ENCODE measurements at regions not wholly inside any gene's neighbourhood (a gene's known extent, or its start where the extent isn't known, plus 50 kb on each side); places are given as distances from the start of the nearest gene placed in this dataset.

- ATAC-seq (no peak), DNase-seq (no peak)
- no peaks in the 10 kb centered on the region for H3K36me3 ChIP-seq
- intact Hi-C loops (cut with DNase I), result no loop called here
- no peak overlapping the region for H3K27ac ChIP-seq
- H3K9me3 ChIP-seq, result no peaks in the 10 kb centered on the region
- 86% methylated on average over 19 of the region's 19 CpGs for WGBS, 2 donors
- H3K27me3 ChIP-seq, result peaks cover 2 to 28% (median 13%) of the 10 kb centered on the region in 7 donors
- TF ChIP-seq, protein P1, sequence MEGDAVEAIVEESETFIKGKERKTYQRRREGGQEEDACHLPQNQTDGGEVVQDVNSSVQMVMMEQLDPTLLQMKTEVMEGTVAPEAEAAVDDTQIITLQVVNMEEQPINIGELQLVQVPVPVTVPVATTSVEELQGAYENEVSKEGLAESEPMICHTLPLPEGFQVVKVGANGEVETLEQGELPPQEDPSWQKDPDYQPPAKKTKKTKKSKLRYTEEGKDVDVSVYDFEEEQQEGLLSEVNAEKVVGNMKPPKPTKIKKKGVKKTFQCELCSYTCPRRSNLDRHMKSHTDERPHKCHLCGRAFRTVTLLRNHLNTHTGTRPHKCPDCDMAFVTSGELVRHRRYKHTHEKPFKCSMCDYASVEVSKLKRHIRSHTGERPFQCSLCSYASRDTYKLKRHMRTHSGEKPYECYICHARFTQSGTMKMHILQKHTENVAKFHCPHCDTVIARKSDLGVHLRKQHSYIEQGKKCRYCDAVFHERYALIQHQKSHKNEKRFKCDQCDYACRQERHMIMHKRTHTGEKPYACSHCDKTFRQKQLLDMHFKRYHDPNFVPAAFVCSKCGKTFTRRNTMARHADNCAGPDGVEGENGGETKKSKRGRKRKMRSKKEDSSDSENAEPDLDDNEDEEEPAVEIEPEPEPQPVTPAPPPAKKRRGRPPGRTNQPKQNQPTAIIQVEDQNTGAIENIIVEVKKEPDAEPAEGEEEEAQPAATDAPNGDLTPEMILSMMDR (IDR thresholded peaks at IDR 0.05), result no peak
- peaks cover 0 to 13% (median 7%) of the 10 kb centered on the region in 9 donors for H3K4me1 ChIP-seq
- no peak overlapping the region for H3K4me3 ChIP-seq
Measured at GRCh38 chr6:166866839-166867637, 89.3 kb downstream of the RNASET2 start.

- Histone ChIP-seq H3K27ac (no peak overlapping the region), H3K27me3 (peaks cover 6 to 53% (median 27%) of the 10 kb centered on the region in 7 donors), H3K4me3 (no peak overlapping the region), H3K36me3 (no peaks in the 10 kb centered on the region), H3K9me3 (no peaks in the 10 kb centered on the region), H3K4me1 (peaks cover 0 to 21% (median 9%) of the 10 kb centered on the region in 9 donors)
- intact Hi-C loops (cut with DNase I), result no loop called here
- TF ChIP-seq, protein P1 (IDR thresholded peaks at IDR 0.05), result no peak
- DNase-seq (no peak), ATAC-seq (no peak)
- 52 to 58% methylated on average over 1 of the region's 1 CpG for WGBS, 2 donors
Measured at GRCh38 chr6:166864333-166864732, 92.0 kb downstream of the RNASET2 start.

DNA sequence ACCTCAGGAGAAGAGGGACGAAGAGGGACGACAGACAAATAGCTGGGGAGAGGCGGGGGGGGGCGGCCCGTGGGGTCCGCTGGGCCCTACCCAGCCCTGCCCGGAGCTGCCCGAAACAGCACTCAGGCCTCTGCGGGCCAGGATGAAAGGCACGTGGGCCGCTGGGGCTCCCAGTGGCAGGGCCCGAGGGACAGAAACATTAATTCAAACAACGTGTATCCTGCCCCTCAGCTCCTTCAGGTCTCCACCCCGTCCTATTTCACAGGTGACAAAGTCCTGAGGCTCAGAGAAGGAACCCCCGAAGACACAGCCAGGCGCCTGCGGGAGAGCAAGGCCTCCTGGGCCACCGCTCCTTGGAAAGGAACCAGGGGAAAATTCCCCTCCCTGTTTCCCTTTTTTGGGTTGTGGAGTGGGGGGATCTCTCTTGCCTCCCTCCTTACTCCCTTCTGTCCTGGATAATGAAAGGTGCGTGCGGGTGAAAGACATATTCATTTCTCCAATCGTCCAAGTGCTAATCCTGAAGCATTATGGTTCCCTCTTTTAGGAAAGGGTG lies 93.3 kb downstream of the RNASET2 start:
- peaks cover 0 to 21% (median 9%) of the 10 kb centered on the region in 9 donors for H3K4me1 ChIP-seq
- H3K27ac ChIP-seq, result peak overlapping the region in 5 of 10 donors; percentile 37 to 69 (median 53)
- DNase-seq, result no peak
- peak overlapping the region; percentile 45 to 89 (median 58) for H3K4me3 ChIP-seq
- TF ChIP-seq, protein P1 (IDR thresholded peaks at IDR 0.05), result no peak
- H3K9me3 ChIP-seq, result no peaks in the 10 kb centered on the region
- WGBS, 2 donors, result 21 to 27% methylated on average over 21 of the region's 21 CpGs
- H3K27me3 ChIP-seq, result peaks cover 6 to 53% (median 27%) of the 10 kb centered on the region in 7 donors
- H3K36me3 ChIP-seq, result no peaks in the 10 kb centered on the region
- intact Hi-C loops (cut with DNase I), result no loop called here
- ATAC-seq, result peak in 7 of 8 donors; percentile 18 to 47 (median 35)

DNA sequence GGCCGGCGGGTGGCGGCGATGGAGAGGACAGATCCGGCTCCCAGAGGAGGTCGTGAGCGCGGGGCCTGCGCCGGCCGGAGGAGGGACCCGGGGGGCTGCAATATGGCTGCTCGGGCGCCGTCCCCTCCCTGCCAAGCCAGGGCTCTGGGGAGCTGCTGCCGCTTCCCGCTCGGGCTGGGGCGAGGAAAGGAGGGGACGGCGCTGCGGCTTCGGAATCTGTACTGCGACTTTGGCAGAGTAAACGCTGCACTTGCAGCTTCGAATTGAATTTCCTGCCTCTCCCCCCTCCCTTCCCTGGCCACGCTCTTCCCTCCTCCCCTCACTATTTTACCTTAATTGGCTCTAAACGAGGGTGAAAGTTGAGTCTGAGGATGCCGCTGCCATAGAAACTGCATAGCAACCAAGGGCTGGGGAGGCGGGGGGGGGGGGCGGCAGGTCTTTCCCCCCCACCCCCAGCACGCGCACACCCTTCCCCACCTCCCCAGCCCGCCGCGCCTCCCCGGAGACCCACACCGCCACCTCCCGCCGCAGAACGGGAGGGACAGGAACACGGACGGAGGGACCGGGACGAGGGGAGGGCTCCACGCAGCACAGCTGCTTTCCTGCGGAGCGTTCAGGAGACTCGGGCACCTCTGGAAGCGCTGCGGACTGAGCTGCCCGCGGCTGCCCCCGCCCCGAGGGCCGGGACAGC lies 93.9 kb downstream of the RNASET2 start:
- Histone ChIP-seq H3K4me1 (peaks cover 0 to 21% (median 9%) of the 10 kb centered on the region in 9 donors), H3K36me3 (no peaks in the 10 kb centered on the region), H3K27me3 (peaks cover 6 to 53% (median 27%) of the 10 kb centered on the region in 7 donors), H3K27ac (peak overlapping the region; percentile 24 to 69 (median 40)), H3K4me3 (peak overlapping the region; percentile 45 to 89 (median 58)), H3K9me3 (no peaks in the 10 kb centered on the region)
- peak; percentile 22 to 39 for DNase-seq
- peak; percentile 59 to 85 (median 80) for ATAC-seq
- WGBS, 2 donors, result 0 to 1% methylated on average over 32 to 56 of the region's 56 CpGs
- intact Hi-C loops (cut with DNase I), result no loop called here
- TF ChIP-seq, protein P1 (IDR thresholded peaks at IDR 0.05), result peak in 1 of 9 donors; percentile 31

All from heart right ventricle (tissue), 16 donors.